ENCODE measurements at regions not wholly inside any gene's neighbourhood (a gene's known extent, or its start where the extent isn't known, plus 50 kb on each side); places are given as distances from the start of the nearest gene placed in this dataset.
A peak's percentile ranks its signal among the peaks of the same experiment; 100 is the strongest.

GRCh38 chr10:131646551-131647525 is 254.0 kb upstream of the PPP2R2D start:
- Histone ChIP-seq H3K4me3 (ENCODE audit: low read length) (no peak overlapping the region), H3K27ac (ENCODE audit: low read depth, low read length) (no peak overlapping the region), H3K27me3 (ENCODE audit: insufficient read depth, low read length, poor library complexity, severe bottlenecking) (no peaks in the 10 kb centered on the region), H3K4me1 (ENCODE audit: insufficient read depth, low read length) (no peaks in the 10 kb centered on the region), H3K36me3 (ENCODE audit: insufficient read depth, low read length) (no peaks in the 10 kb centered on the region), H3K9me3 (ENCODE audit: low read length) (no peaks in the 10 kb centered on the region)
- no peak overlapping the region for H3K27ac Mint-ChIP-seq
- H3K36me3 Mint-ChIP-seq: no peaks in the 10 kb centered on the region
- peaks cover 4 to 16% of the 10 kb centered on the region in 2 donors for H3K27me3 Mint-ChIP-seq
- peaks cover 0 to 4% (median 0%) of the 10 kb centered on the region in 5 donors for H3K9me3 Mint-ChIP-seq
- H3K4me3 Mint-ChIP-seq: no peak overlapping the region
- CTCF ChIA-PET: no interaction called here
- no peaks in the 10 kb centered on the region for H3K4me1 Mint-ChIP-seq
- POLR2A ChIA-PET: no interaction called here
- DNase-seq: no peak

- Histone ChIP-seq H3K36me3 (ENCODE audit: insufficient read depth, low read length) (no peaks in the 10 kb centered on the region), H3K27me3 (ENCODE audit: insufficient read depth, low read length, poor library complexity, severe bottlenecking) (no peaks in the 10 kb centered on the region), H3K4me3 (ENCODE audit: low read length) (no peak overlapping the region), H3K27ac (ENCODE audit: low read depth, low read length) (no peak overlapping the region), H3K9me3 (ENCODE audit: low read length) (no peaks in the 10 kb centered on the region), H3K4me1 (ENCODE audit: insufficient read depth, low read length) (no peaks in the 10 kb centered on the region)
- ChIA-PET POLR2A (no interaction called here), CTCF (no interaction called here)
- H3K4me1 Mint-ChIP-seq: no peaks in the 10 kb centered on the region
- DNase-seq: no peak
- H3K36me3 Mint-ChIP-seq: no peaks in the 10 kb centered on the region
- H3K9me3 Mint-ChIP-seq: peaks cover 0 to 4% (median 0%) of the 10 kb centered on the region in 5 donors
- no peak overlapping the region for H3K27ac Mint-ChIP-seq
- peaks cover 6 to 16% of the 10 kb centered on the region in 2 donors for H3K27me3 Mint-ChIP-seq
- H3K4me3 Mint-ChIP-seq: no peak overlapping the region
These were observed 253.0 kb upstream of the PPP2R2D start for GRCh38 chr10:131647789-131648188.

- peaks cover 6 to 16% of the 10 kb centered on the region in 2 donors for H3K27me3 Mint-ChIP-seq
- H3K9me3 ChIP-seq (ENCODE audit: low read length): no peaks in the 10 kb centered on the region
These were observed 252.3 kb upstream of the PPP2R2D start for GRCh38 chr10:131648386-131649020.

GRCh38 chr10:131649617-131650016 is 251.2 kb upstream of the PPP2R2D start:
- Mint-ChIP-seq H3K9me3 (peaks cover 0 to 7% (median 0%) of the 10 kb centered on the region in 5 donors), H3K4me1 (no peaks in the 10 kb centered on the region), H3K27ac (no peak overlapping the region), H3K27me3 (peaks cover 6 to 21% of the 10 kb centered on the region in 2 donors), H3K4me3 (no peak overlapping the region), H3K36me3 (no peaks in the 10 kb centered on the region)
- no peak overlapping the region for H3K4me3 ChIP-seq (ENCODE audit: low read length)
- ChIA-PET CTCF (no interaction called here), POLR2A (no interaction called here)
- H3K27ac ChIP-seq (ENCODE audit: low read depth, low read length): no peak overlapping the region
- H3K9me3 ChIP-seq (ENCODE audit: low read length): no peaks in the 10 kb centered on the region
- H3K4me1 ChIP-seq (ENCODE audit: insufficient read depth, low read length): no peaks in the 10 kb centered on the region
- no peak for DNase-seq
- H3K36me3 ChIP-seq (ENCODE audit: insufficient read depth, low read length): no peaks in the 10 kb centered on the region
- no peaks in the 10 kb centered on the region for H3K27me3 ChIP-seq (ENCODE audit: insufficient read depth, low read length, poor library complexity, severe bottlenecking)

More at GRCh38 chr10:131648386-131649020, 252.3 kb upstream of the PPP2R2D start:
- Histone ChIP-seq H3K36me3 (ENCODE audit: insufficient read depth, low read length) (no peaks in the 10 kb centered on the region), H3K4me3 (ENCODE audit: low read length) (no peak overlapping the region), H3K27ac (ENCODE audit: low read depth, low read length) (no peak overlapping the region), H3K27me3 (ENCODE audit: insufficient read depth, low read length, poor library complexity, severe bottlenecking) (no peaks in the 10 kb centered on the region), H3K4me1 (ENCODE audit: insufficient read depth, low read length) (no peaks in the 10 kb centered on the region)
- H3K4me1 Mint-ChIP-seq: no peaks in the 10 kb centered on the region
- no peaks in the 10 kb centered on the region for H3K36me3 Mint-ChIP-seq
- peak overlapping the region in 1 of 7 donors; percentile 6 for H3K4me3 Mint-ChIP-seq
- H3K27ac Mint-ChIP-seq: peak overlapping the region in 1 of 8 donors; percentile 70
- CTCF ChIA-PET: no interaction called here
- POLR2A ChIA-PET: no interaction called here
- no peak for DNase-seq
- peaks cover 0 to 4% (median 0%) of the 10 kb centered on the region in 5 donors for H3K9me3 Mint-ChIP-seq

GRCh38 chr10:131650169-131650705 is 250.6 kb upstream of the PPP2R2D start:
- no peaks in the 10 kb centered on the region for H3K9me3 ChIP-seq (ENCODE audit: low read length)
- peaks cover 6 to 21% of the 10 kb centered on the region in 2 donors for H3K27me3 Mint-ChIP-seq
- H3K36me3 ChIP-seq (ENCODE audit: insufficient read depth, low read length): no peaks in the 10 kb centered on the region
- ChIA-PET CTCF (no interaction called here), POLR2A (no interaction called here)
- no peak overlapping the region for H3K27ac Mint-ChIP-seq
- H3K9me3 Mint-ChIP-seq: peaks cover 0 to 7% (median 0%) of the 10 kb centered on the region in 5 donors
- H3K4me1 ChIP-seq (ENCODE audit: insufficient read depth, low read length): no peaks in the 10 kb centered on the region
- H3K4me1 Mint-ChIP-seq: no peaks in the 10 kb centered on the region
- H3K36me3 Mint-ChIP-seq: no peaks in the 10 kb centered on the region
- H3K4me3 ChIP-seq (ENCODE audit: low read length): no peak overlapping the region
- no peak overlapping the region for H3K27ac ChIP-seq (ENCODE audit: low read depth, low read length)
- no peaks in the 10 kb centered on the region for H3K27me3 ChIP-seq (ENCODE audit: insufficient read depth, low read length, poor library complexity, severe bottlenecking)
- H3K4me3 Mint-ChIP-seq: no peak overlapping the region
- DNase-seq: no peak

GRCh38 chr10:131650771-131651673 is 249.8 kb upstream of the PPP2R2D start:
- POLR2A ChIA-PET: no interaction called here

GRCh38 chr10:131651674-131652437 is 249.0 kb upstream of the PPP2R2D start:
- DNase-seq: no peak
- CTCF ChIA-PET: no interaction called here

More at GRCh38 chr10:131650771-131651673, 249.8 kb upstream of the PPP2R2D start:
- CTCF ChIA-PET: no interaction called here
- H3K36me3 ChIP-seq (ENCODE audit: insufficient read depth, low read length): no peaks in the 10 kb centered on the region
- Mint-ChIP-seq H3K27ac (no peak overlapping the region), H3K4me1 (no peaks in the 10 kb centered on the region), H3K27me3 (peaks cover 6 to 20% of the 10 kb centered on the region in 2 donors), H3K4me3 (no peak overlapping the region), H3K9me3 (peaks cover 0 to 7% (median 0%) of the 10 kb centered on the region in 5 donors), H3K36me3 (no peaks in the 10 kb centered on the region)
- H3K4me1 ChIP-seq (ENCODE audit: insufficient read depth, low read length): no peaks in the 10 kb centered on the region
- H3K27me3 ChIP-seq (ENCODE audit: insufficient read depth, low read length, poor library complexity, severe bottlenecking): no peaks in the 10 kb centered on the region
- no peak overlapping the region for H3K27ac ChIP-seq (ENCODE audit: low read depth, low read length)
- DNase-seq: no peak
- no peak overlapping the region for H3K4me3 ChIP-seq (ENCODE audit: low read length)
- no peaks in the 10 kb centered on the region for H3K9me3 ChIP-seq (ENCODE audit: low read length)

More at GRCh38 chr10:131651674-131652437, 249.0 kb upstream of the PPP2R2D start:
- H3K27me3 ChIP-seq (ENCODE audit: insufficient read depth, low read length, poor library complexity, severe bottlenecking): no peaks in the 10 kb centered on the region
- no peaks in the 10 kb centered on the region for H3K36me3 ChIP-seq (ENCODE audit: insufficient read depth, low read length)
- H3K27ac Mint-ChIP-seq: no peak overlapping the region
- no peak overlapping the region for H3K4me3 ChIP-seq (ENCODE audit: low read length)
- H3K36me3 Mint-ChIP-seq: no peaks in the 10 kb centered on the region
- no peaks in the 10 kb centered on the region for H3K4me1 Mint-ChIP-seq
- no peaks in the 10 kb centered on the region for H3K4me1 ChIP-seq (ENCODE audit: insufficient read depth, low read length)
- no peak overlapping the region for H3K27ac ChIP-seq (ENCODE audit: low read depth, low read length)
- peaks cover 0 to 7% (median 0%) of the 10 kb centered on the region in 5 donors for H3K9me3 Mint-ChIP-seq
- H3K4me3 Mint-ChIP-seq: peak overlapping the region in 1 of 7 donors; percentile 32
- H3K27me3 Mint-ChIP-seq: peaks cover 6 to 18% of the 10 kb centered on the region in 2 donors
- POLR2A ChIA-PET: no interaction called here
- no peaks in the 10 kb centered on the region for H3K9me3 ChIP-seq (ENCODE audit: low read length)
